ENCODE measurements at regions not wholly inside any gene's neighbourhood (a gene's known extent, or its start where the extent isn't known, plus 50 kb on each side); places are given as distances from the start of the nearest gene placed in this dataset.

DNA sequence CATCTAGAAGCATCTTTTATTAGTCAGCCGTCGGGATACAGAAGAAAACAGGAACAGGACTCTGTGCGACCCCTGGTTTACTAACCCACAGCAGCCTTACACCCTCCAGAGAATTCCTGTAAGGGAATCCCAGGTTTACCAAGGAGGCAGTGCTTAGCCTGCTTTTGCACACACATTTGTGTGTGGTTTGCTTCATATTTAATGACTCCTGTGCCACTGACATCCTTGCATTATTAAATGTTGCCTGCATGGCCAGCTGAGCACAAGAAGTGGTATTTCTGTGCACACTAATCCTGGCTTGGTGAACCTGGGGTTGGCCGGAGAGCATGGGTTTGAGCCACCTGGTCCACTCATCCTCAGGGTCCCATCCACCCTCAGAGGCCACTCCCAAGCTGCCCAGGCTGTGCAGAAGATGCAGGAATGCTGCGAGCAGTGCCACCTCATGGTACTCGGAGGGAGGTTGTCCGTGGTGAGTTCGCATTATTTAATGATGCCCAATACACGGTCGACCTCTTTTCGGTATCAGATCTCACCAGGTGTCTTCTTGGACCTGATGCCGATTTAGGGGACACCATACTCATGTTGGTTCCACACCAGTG, 152.4 kb upstream of the RTL1 start:
- Histone ChIP-seq H3K4me2 (ENCODE audit: low read length) (no peak overlapping the region), H4K20me1 (ENCODE audit: insufficient read depth) (no peaks in the 10 kb centered on the region)

DNA sequence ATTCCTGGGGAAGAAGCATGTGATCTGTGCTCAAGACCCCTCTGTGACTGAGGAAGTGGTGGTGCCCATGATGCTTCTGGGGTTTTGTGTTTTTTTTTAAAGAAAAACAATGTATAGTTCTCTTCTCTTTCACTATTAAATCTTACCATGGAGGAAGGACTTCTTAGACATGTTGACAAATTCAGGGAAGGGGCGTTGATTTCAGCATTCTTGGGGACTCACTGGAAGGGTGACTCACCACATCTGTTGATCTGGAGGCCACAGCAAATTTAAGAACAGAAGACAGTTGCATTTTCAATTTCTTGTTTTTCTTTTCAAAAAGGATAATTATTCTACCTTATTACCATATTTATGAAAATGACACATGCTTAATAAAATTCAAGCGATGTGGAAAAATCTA, 152.9 kb upstream of the RTL1 start:
- H3K27me3 ChIP-seq (ENCODE audit: insufficient read depth, low read depth, low read length): no peaks in the 10 kb centered on the region
- no peaks in the 10 kb centered on the region for H3K9me2 ChIP-seq (ENCODE audit: insufficient read depth, low read length)
- no peak overlapping the region for H3K27ac ChIP-seq (ENCODE audit: low read length)
- H3K36me3 ChIP-seq (ENCODE audit: insufficient read depth, low read length): no peaks in the 10 kb centered on the region
- H3K9me3 ChIP-seq (ENCODE audit: low read length): peaks cover 3% of the 10 kb centered on the region
- no peak overlapping the region for H3K4me3 ChIP-seq (ENCODE audit: low read length)
- H4K20me1 ChIP-seq (ENCODE audit: insufficient read depth): no peaks in the 10 kb centered on the region
- TF ChIP-seq, protein P1, sequence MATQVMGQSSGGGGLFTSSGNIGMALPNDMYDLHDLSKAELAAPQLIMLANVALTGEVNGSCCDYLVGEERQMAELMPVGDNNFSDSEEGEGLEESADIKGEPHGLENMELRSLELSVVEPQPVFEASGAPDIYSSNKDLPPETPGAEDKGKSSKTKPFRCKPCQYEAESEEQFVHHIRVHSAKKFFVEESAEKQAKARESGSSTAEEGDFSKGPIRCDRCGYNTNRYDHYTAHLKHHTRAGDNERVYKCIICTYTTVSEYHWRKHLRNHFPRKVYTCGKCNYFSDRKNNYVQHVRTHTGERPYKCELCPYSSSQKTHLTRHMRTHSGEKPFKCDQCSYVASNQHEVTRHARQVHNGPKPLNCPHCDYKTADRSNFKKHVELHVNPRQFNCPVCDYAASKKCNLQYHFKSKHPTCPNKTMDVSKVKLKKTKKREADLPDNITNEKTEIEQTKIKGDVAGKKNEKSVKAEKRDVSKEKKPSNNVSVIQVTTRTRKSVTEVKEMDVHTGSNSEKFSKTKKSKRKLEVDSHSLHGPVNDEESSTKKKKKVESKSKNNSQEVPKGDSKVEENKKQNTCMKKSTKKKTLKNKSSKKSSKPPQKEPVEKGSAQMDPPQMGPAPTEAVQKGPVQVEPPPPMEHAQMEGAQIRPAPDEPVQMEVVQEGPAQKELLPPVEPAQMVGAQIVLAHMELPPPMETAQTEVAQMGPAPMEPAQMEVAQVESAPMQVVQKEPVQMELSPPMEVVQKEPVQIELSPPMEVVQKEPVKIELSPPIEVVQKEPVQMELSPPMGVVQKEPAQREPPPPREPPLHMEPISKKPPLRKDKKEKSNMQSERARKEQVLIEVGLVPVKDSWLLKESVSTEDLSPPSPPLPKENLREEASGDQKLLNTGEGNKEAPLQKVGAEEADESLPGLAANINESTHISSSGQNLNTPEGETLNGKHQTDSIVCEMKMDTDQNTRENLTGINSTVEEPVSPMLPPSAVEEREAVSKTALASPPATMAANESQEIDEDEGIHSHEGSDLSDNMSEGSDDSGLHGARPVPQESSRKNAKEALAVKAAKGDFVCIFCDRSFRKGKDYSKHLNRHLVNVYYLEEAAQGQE (IDR thresholded peaks at IDR 0.05; ENCODE audit: borderline replicate concordance): no peak
- TF ChIP-seq TAF1 (IDR thresholded peaks at IDR 0.05; ENCODE audit: low read depth) (no peak), EZH2 (IDR thresholded peaks at IDR 0.05; ENCODE audit: borderline replicate concordance, insufficient read depth, low read length, poor library complexity, severe bottlenecking) (no peak), POLR2AphosphoS5 (IDR thresholded peaks at IDR 0.05) (no peak), SMC3 (conservative IDR thresholded peaks at IDR 0.05; ENCODE audit: poor library complexity) (no peak), RAD21 (conservative IDR thresholded peaks at IDR 0.05) (no peak), EP300 (conservative IDR thresholded peaks at IDR 0.05; ENCODE audit: poor library complexity, severe bottlenecking) (no peak), MXI1 (conservative IDR thresholded peaks at IDR 0.05; ENCODE audit: poor library complexity, severe bottlenecking) (no peak)
- TF ChIP-seq, protein P2, sequence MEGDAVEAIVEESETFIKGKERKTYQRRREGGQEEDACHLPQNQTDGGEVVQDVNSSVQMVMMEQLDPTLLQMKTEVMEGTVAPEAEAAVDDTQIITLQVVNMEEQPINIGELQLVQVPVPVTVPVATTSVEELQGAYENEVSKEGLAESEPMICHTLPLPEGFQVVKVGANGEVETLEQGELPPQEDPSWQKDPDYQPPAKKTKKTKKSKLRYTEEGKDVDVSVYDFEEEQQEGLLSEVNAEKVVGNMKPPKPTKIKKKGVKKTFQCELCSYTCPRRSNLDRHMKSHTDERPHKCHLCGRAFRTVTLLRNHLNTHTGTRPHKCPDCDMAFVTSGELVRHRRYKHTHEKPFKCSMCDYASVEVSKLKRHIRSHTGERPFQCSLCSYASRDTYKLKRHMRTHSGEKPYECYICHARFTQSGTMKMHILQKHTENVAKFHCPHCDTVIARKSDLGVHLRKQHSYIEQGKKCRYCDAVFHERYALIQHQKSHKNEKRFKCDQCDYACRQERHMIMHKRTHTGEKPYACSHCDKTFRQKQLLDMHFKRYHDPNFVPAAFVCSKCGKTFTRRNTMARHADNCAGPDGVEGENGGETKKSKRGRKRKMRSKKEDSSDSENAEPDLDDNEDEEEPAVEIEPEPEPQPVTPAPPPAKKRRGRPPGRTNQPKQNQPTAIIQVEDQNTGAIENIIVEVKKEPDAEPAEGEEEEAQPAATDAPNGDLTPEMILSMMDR (IDR thresholded peaks at IDR 0.05; ENCODE audit: poor library complexity, severe bottlenecking): no peak
- H3K9ac ChIP-seq (ENCODE audit: low read length): no peak overlapping the region
- no peaks in the 10 kb centered on the region for H3F3A ChIP-seq (ENCODE audit: insufficient read depth, low read length, poor library complexity, severe bottlenecking)
- H2AFZ ChIP-seq (ENCODE audit: low read depth, low read length): no peak overlapping the region
- H3K4me2 ChIP-seq (ENCODE audit: low read length): no peak overlapping the region
- no peaks in the 10 kb centered on the region for H3K79me2 ChIP-seq (replicated peaks; ENCODE audit: insufficient read depth, low read length)

More for the DNA sequence above, 152.4 kb upstream of the RTL1 start:
- Histone ChIP-seq H2AFZ (ENCODE audit: low read depth, low read length) (no peak overlapping the region), H3K36me3 (ENCODE audit: insufficient read depth, low read length) (no peaks in the 10 kb centered on the region), H3K27ac (ENCODE audit: low read length) (no peak overlapping the region), H3K9ac (ENCODE audit: low read length) (no peak overlapping the region), H3K9me3 (ENCODE audit: low read length) (peaks cover 3% of the 10 kb centered on the region), H3K4me3 (ENCODE audit: low read length) (no peak overlapping the region), H3K27me3 (ENCODE audit: insufficient read depth, low read depth, low read length) (no peaks in the 10 kb centered on the region), H3F3A (ENCODE audit: insufficient read depth, low read length, poor library complexity, severe bottlenecking) (no peaks in the 10 kb centered on the region), H3K9me2 (ENCODE audit: insufficient read depth, low read length) (no peaks in the 10 kb centered on the region), H3K79me2 (replicated peaks; ENCODE audit: insufficient read depth, low read length) (no peaks in the 10 kb centered on the region)
- TF ChIP-seq EZH2 (IDR thresholded peaks at IDR 0.05; ENCODE audit: borderline replicate concordance, insufficient read depth, low read length, poor library complexity, severe bottlenecking) (no peak), SMC3 (conservative IDR thresholded peaks at IDR 0.05; ENCODE audit: poor library complexity) (no peak), MXI1 (conservative IDR thresholded peaks at IDR 0.05; ENCODE audit: poor library complexity, severe bottlenecking) (no peak), EP300 (conservative IDR thresholded peaks at IDR 0.05; ENCODE audit: poor library complexity, severe bottlenecking) (no peak), TAF1 (IDR thresholded peaks at IDR 0.05; ENCODE audit: low read depth) (no peak), POLR2AphosphoS5 (IDR thresholded peaks at IDR 0.05) (no peak), RAD21 (conservative IDR thresholded peaks at IDR 0.05) (no peak)
- TF ChIP-seq, protein P1 (IDR thresholded peaks at IDR 0.05; ENCODE audit: borderline replicate concordance): no peak
- TF ChIP-seq, protein P2 (IDR thresholded peaks at IDR 0.05; ENCODE audit: poor library complexity, severe bottlenecking): no peak

Data from neural cell (in vitro differentiated cells).